Neural cell (in vitro differentiated cells): ENCODE measurements at regions not wholly inside any gene's neighbourhood (a gene's known extent, or its start where the extent isn't known, plus 50 kb on each side); places are given as distances from the start of the nearest gene placed in this dataset.

ENCODE experiments used
- CTCF ChIP-seq: fragments of 450-650 bp; IDR thresholded peaks from 2 replicates; pipeline ENCODE4 v1.5.1; 2014; ENCODE audit warnings: antibody characterized with exemption, mild to moderate bottlenecking, moderate library complexity; ENCODE audit not compliant: poor library complexity, severe bottlenecking
- EP300 ChIP-seq: fragments of 450-650 bp; conservative IDR thresholded peaks from 2 replicates; pipeline ENCODE4 v1.6.1; 2014; ENCODE audit warnings: antibody characterized with exemption, mild to moderate bottlenecking, moderate library complexity; ENCODE audit not compliant: poor library complexity, severe bottlenecking
- EZH2 ChIP-seq: fragments of 200-600, 300-800 bp; shearing (Covaris generic), sonication (generic); IDR thresholded peaks from 2 replicates; pipeline ENCODE4 v1.6.1; 2014; ENCODE audit warnings: antibody characterized with exemption, low read length, borderline replicate concordance, mild to moderate bottlenecking; ENCODE audit not compliant: insufficient read depth, poor library complexity, severe bottlenecking
- POLR2AphosphoS5 ChIP-seq: IDR thresholded peaks from 2 replicates; pipeline ENCODE4 v1.6.1; 2012

GRCh38 chr4:126595643-126596042, 1037.1 kb upstream of the INTU start:
- TF ChIP-seq CTCF, result no peak
- no peak for TF ChIP-seq EP300
- no peak for TF ChIP-seq POLR2AphosphoS5
- no peak for TF ChIP-seq EZH2
